IMR-90 (cell line): ENCODE measurements at regions not wholly inside any gene's neighbourhood (a gene's known extent, or its start where the extent isn't known, plus 50 kb on each side); places are given as distances from the start of the nearest gene placed in this dataset.
A peak's percentile ranks its signal among the peaks of the same experiment; 100 is the strongest.
"Not testable (repeated sequence)": the region's sequence is repeated elsewhere in the genome, so short reads cannot be mapped to it uniquely, and the experiment has no call there.

Experiments
- ATAC-seq: fragments of 200-7000 bp; cut with Tn5 transposase; 2 replicates; pipeline ENCODE4 v1.9.1; 2020; ENCODE audit warnings: low read depth, mild to moderate bottlenecking, moderate library complexity
- BruUV-seq: library from RNA; stranded (reverse); fragments of 400-500 nt; replicated peaks from 2 replicates; lab custom pipeline; 2021; lab: Mats Ljungman, UMichigan
- CTCF ChIA-PET: fragments of 300-600 bp; formaldehyde crosslinking; extraction: SDS; loops from one replicate; lab custom pipeline; 2021; ENCODE audit warnings: antibody characterized with exemption; lab: Yijun Ruan, JAX
- POLR2A ChIA-PET: fragments of 300-600 bp; sonication (Branson Sonifier 250); formaldehyde crosslinking; loops from one replicate; lab custom pipeline; 2022; ENCODE audit warnings: antibody characterized with exemption; ENCODE audit not compliant: unreplicated experiment; lab: Charles Lee
- DNase-seq: peaks from one replicate; pipeline ENCODE4 v3.0.0; 2013
- H2AFZ ChIP-seq: replicated peaks from 2 replicates; pipeline ENCODE3; 2013; ENCODE audit warnings: low read length, mild to moderate bottlenecking; ENCODE audit not compliant: poor library complexity
- H2AK5ac ChIP-seq: 2 replicates; pipeline ENCODE4 v1.6.1; 2013; ENCODE audit warnings: low read depth, low read length, inconsistent platforms
- H2AK9ac ChIP-seq: replicated peaks from 2 replicates; pipeline ENCODE3; 2013; ENCODE audit warnings: mild to moderate bottlenecking, low read depth, low read length, moderate library complexity; ENCODE audit not compliant: poor library complexity
- H2BK120ac ChIP-seq: 2 replicates; pipeline ENCODE4 v1.6.1; 2013; ENCODE audit warnings: low read depth, low read length, inconsistent platforms
- H2BK15ac ChIP-seq: 3 replicates; pipeline ENCODE4 v1.6.1; 2013; ENCODE audit warnings: low read depth, low read length, inconsistent platforms
- H2BK20ac ChIP-seq: 2 replicates; pipeline ENCODE4 v1.6.1; 2013; ENCODE audit warnings: low read depth, mild to moderate bottlenecking, inconsistent platforms, low read length, moderate library complexity
- H2BK5ac ChIP-seq: 2 replicates; pipeline ENCODE4 v1.6.1; 2013; ENCODE audit warnings: mild to moderate bottlenecking, low read depth, low read length, inconsistent platforms; ENCODE audit not compliant: poor library complexity, severe bottlenecking
- H3K14ac ChIP-seq: replicated peaks from 2 replicates; pipeline ENCODE4 v1.6.1; 2013; ENCODE audit warnings: low read depth, low read length, inconsistent platforms
- H3K18ac ChIP-seq: 2 replicates; pipeline ENCODE4 v1.6.1; 2013; ENCODE audit warnings: low read depth, low read length, control low read depth
- H3K23ac ChIP-seq: 2 replicates; pipeline ENCODE4 v1.6.1; 2013; ENCODE audit warnings: low read depth, low read length, inconsistent platforms
- H3K27ac ChIP-seq: 2 replicates; pipeline ENCODE4 v1.5.1; 2013; ENCODE audit warnings: mild to moderate bottlenecking, control low read depth, low read length; ENCODE audit not compliant: insufficient read depth
- H3K27me3 ChIP-seq: 2 replicates; pipeline ENCODE4 v1.6.1; 2013; ENCODE audit warnings: low read length; ENCODE audit not compliant: control insufficient read depth, insufficient read depth
- H3K36me3 ChIP-seq: 2 replicates; pipeline ENCODE4 v1.6.1; 2013; ENCODE audit warnings: low read length, mixed read lengths; ENCODE audit not compliant: control insufficient read depth, insufficient read depth
- H3K4ac ChIP-seq: 2 replicates; pipeline ENCODE4 v1.6.1; 2013; ENCODE audit warnings: low read depth, low read length, inconsistent platforms
- H3K4me1 ChIP-seq: 2 replicates; pipeline ENCODE4 v1.6.1; 2013; ENCODE audit warnings: low read length, mixed read lengths; ENCODE audit not compliant: control insufficient read depth, insufficient read depth
- H3K4me2 ChIP-seq: 2 replicates; pipeline ENCODE4 v1.6.1; 2013; ENCODE audit warnings: low read depth, mild to moderate bottlenecking, control low read depth, low read length, moderate library complexity
- H3K4me3 ChIP-seq: 2 replicates; pipeline ENCODE4 v1.5.1; 2013; ENCODE audit warnings: low read depth, mild to moderate bottlenecking, control low read depth, low read length, moderate library complexity; ENCODE audit not compliant: insufficient read depth
- H3K56ac ChIP-seq: 2 replicates; pipeline ENCODE4 v1.6.1; 2013; ENCODE audit warnings: low read length, inconsistent platforms; ENCODE audit not compliant: insufficient read depth; ENCODE audit errors: extremely low read depth
- H3K79me1 ChIP-seq, 2 experiments: 2 replicates each; pipeline ENCODE4 v1.6.1; 2013; ENCODE audit warnings: low read length in 2 of 2, inconsistent platforms in 1 of 2, low read depth in 1 of 2
- H3K9ac ChIP-seq: 2 replicates; pipeline ENCODE4 v1.6.1; 2013; ENCODE audit warnings: low read depth, low read length, control low read depth
- H3K9me1 ChIP-seq: 2 replicates; pipeline ENCODE4 v1.6.1; 2013; ENCODE audit warnings: low read length, inconsistent platforms; ENCODE audit not compliant: insufficient read depth
- H3K9me3 ChIP-seq: 2 replicates; pipeline ENCODE4 v1.6.1; 2013; ENCODE audit warnings: low read length; ENCODE audit not compliant: control insufficient read depth, insufficient read depth
- H4K20me1 ChIP-seq: 2 replicates; pipeline ENCODE4 v1.6.1; 2013; ENCODE audit warnings: low read length, inconsistent platforms; ENCODE audit not compliant: insufficient read depth
- H4K5ac ChIP-seq: 2 replicates; pipeline ENCODE4 v1.6.1; 2013; ENCODE audit warnings: mild to moderate bottlenecking, low read depth, low read length, control low read depth
- H4K8ac ChIP-seq, 2 experiments: 2 replicates each; pipeline ENCODE4 v1.6.1; 2013; ENCODE audit warnings: low read depth in 2 of 2, low read length in 2 of 2, control low read depth in 1 of 2, inconsistent platforms in 1 of 2
- H4K91ac ChIP-seq: 2 replicates; pipeline ENCODE4 v1.6.1; 2013; ENCODE audit warnings: low read depth, low read length, inconsistent platforms; ENCODE audit not compliant: insufficient read depth
- CTCF ChIP-seq: conservative IDR thresholded peaks from 2 replicates; pipeline ENCODE4 v1.5.1; 2012; ENCODE audit warnings: mild to moderate bottlenecking, low read depth, low read length, improper control_type of control experiment
- RAD21 ChIP-seq: IDR thresholded peaks from 2 replicates; pipeline ENCODE4 v1.6.1; 2012; ENCODE audit warnings: low read length, improper control_type of control experiment
- SMC3 ChIP-seq: fragments of 150-350 bp; IDR thresholded peaks from 2 replicates; pipeline ENCODE4 v1.6.1; 2016; ENCODE audit warnings: low read depth, mild to moderate bottlenecking, antibody characterized with exemption, low read length, moderate library complexity
- WGBS, 2 experiments: methylation state at CpG; one replicate each; pipeline versions ENCODE4 v1.1.5 to v1.1.7; 2013; ENCODE audit warnings: missing lambda C conversion rate in 2 of 2; ENCODE audit not compliant: insufficient read length in 1 of 2; ENCODE audit errors: extremely low coverage in 2 of 2; 5-methylcytosine and 5-hydroxymethylcytosine counted together
- dilution Hi-C: fragments of 300-500 bp; cut with HindIII; formaldehyde crosslinking; loops from one replicate; pipeline ENCODE4 v1.14.3; 2018; ENCODE audit warnings: low sequenced_read_pairs; ENCODE audit not compliant: unreplicated experiment
- in situ Hi-C: fragments of 300-500 bp; cut with MboI; formaldehyde crosslinking; loops from 3 replicates; pipeline ENCODE4 v1.14.3; 2019; ENCODE audit warnings: low sequenced_read_pairs, inconsistent platforms, mixed read lengths
- intact Hi-C: fragments of 100-400 bp; cut with micrococcal nuclease; formaldehyde crosslinking; loops from 2 replicates; pipeline ENCODE4 v1.10.0; 2022

- H3K4ac ChIP-seq, H3K27ac ChIP-seq, H2BK5ac ChIP-seq, H3K9ac ChIP-seq, CTCF ChIA-PET, H3K14ac ChIP-seq, POLR2A ChIA-PET, H2AK9ac ChIP-seq, H2BK120ac ChIP-seq, dilution Hi-C loops, H3K4me3 ChIP-seq, H3K36me3 ChIP-seq, H3K18ac ChIP-seq, H3K79me1 ChIP-seq, H4K8ac ChIP-seq, H3K56ac ChIP-seq, H3K23ac ChIP-seq, H4K91ac ChIP-seq, H4K20me1 ChIP-seq, H2BK20ac ChIP-seq, intact Hi-C loops, H3K9me1 ChIP-seq, H4K5ac ChIP-seq, H3K4me1 ChIP-seq, H3K4me2 ChIP-seq, H3K9me3 ChIP-seq, H2AK5ac ChIP-seq, H2AFZ ChIP-seq, H2BK15ac ChIP-seq, BruUV-seq: not testable (repeated sequence)
- DNase-seq (peak; percentile 36), ATAC-seq (peak; percentile 72)
- H3K27me3 ChIP-seq, result peaks cover 36% of the 10 kb centered on the region
- in situ Hi-C loops, result loop anchor here (10.0 kb wide), 1 partner anchor 1364 kb away; no protein-coding TSS in a partner anchor
- no CpG with 5 or more reads among the region's 5 CpGs for WGBS, 2 experiments
- TF ChIP-seq RAD21, result peak; percentile 46
- peak; percentile 27; the same call in 1 of the 2 replicates for TF ChIP-seq SMC3
- peak; percentile 40; the same call in 1 of the 2 replicates for TF ChIP-seq CTCF
Observed at GRCh38 chr5:1598950-1599737, 75.4 kb upstream of the LPCAT1 start.

- H2AK9ac ChIP-seq, H3K79me1 ChIP-seq, H2BK5ac ChIP-seq, H2AK5ac ChIP-seq, intact Hi-C loops, H3K36me3 ChIP-seq, ATAC-seq, H4K20me1 ChIP-seq, BruUV-seq, H3K4ac ChIP-seq, H3K23ac ChIP-seq, H2AFZ ChIP-seq, H2BK15ac ChIP-seq, H2BK120ac ChIP-seq, dilution Hi-C loops, H3K56ac ChIP-seq, H3K4me1 ChIP-seq, H4K5ac ChIP-seq, H3K9me3 ChIP-seq, DNase-seq, H2BK20ac ChIP-seq, H4K91ac ChIP-seq, H3K18ac ChIP-seq, POLR2A ChIA-PET, H3K9me1 ChIP-seq, H4K8ac ChIP-seq, H3K14ac ChIP-seq: not testable (repeated sequence)
- Histone ChIP-seq H3K4me3 (peak overlapping the region; percentile 54), H3K27ac (peak overlapping the region; percentile 7; the same call in 1 of the 2 replicates), H3K4me2 (peak overlapping the region; percentile 90), H3K9ac (peak overlapping the region; percentile 75), H3K27me3 (peaks cover 33% of the 10 kb centered on the region)
- WGBS, 2 experiments, result no CpG with 5 or more reads among the region's 3 CpGs
- CTCF ChIA-PET, result interaction anchor here (0.7 kb wide), 1 partner anchor 31 kb away, joined by 3 read pairs; no protein-coding TSS in a partner anchor
- in situ Hi-C loops, result loop anchor here (10.0 kb wide), 1 partner anchor 1362 kb away; no protein-coding TSS in a partner anchor
Observed at GRCh38 chr5:1597093-1597473, 73.3 kb upstream of the LPCAT1 start.
